Esophagus muscularis mucosa (tissue), 3 donors: ENCODE measurements at regions not wholly inside any gene's neighbourhood (a gene's known extent, or its start where the extent isn't known, plus 50 kb on each side); places are given as distances from the start of the nearest gene placed in this dataset.

ENCODE experiments used
- POLR2A ChIP-seq: fragments of 450-650 bp; IDR thresholded peaks from one replicate; pipeline ENCODE4 v1.6.1; 2017; ENCODE audit warnings: antibody characterized with exemption, moderate library complexity, mild to moderate bottlenecking, low read depth
- POLR2AphosphoS5 ChIP-seq, 2 donors: sonication (generic); formaldehyde crosslinking; IDR thresholded peaks; one replicate each; pipeline ENCODE4 v1.6.1; 2017; ENCODE audit warnings: antibody characterized with exemption in 2 of 2
- TF ChIP-seq, protein P1 (sequence below), 3 experiments: fragments of 200-600 bp in 2 of 3; fragments of 450-650 bp in 1 of 3; sonication (generic) in 2 of 3; IDR thresholded peaks; one replicate each; pipeline ENCODE4 v1.5.1; 2017 to 2019; ENCODE audit warnings: antibody characterized with exemption in 3 of 3, mild to moderate bottlenecking in 2 of 3, moderate library complexity in 1 of 3

GRCh38 chr11:28629235-28629634 is 521.0 kb downstream of the METTL15 start:
- TF ChIP-seq, protein P1, sequence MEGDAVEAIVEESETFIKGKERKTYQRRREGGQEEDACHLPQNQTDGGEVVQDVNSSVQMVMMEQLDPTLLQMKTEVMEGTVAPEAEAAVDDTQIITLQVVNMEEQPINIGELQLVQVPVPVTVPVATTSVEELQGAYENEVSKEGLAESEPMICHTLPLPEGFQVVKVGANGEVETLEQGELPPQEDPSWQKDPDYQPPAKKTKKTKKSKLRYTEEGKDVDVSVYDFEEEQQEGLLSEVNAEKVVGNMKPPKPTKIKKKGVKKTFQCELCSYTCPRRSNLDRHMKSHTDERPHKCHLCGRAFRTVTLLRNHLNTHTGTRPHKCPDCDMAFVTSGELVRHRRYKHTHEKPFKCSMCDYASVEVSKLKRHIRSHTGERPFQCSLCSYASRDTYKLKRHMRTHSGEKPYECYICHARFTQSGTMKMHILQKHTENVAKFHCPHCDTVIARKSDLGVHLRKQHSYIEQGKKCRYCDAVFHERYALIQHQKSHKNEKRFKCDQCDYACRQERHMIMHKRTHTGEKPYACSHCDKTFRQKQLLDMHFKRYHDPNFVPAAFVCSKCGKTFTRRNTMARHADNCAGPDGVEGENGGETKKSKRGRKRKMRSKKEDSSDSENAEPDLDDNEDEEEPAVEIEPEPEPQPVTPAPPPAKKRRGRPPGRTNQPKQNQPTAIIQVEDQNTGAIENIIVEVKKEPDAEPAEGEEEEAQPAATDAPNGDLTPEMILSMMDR (IDR thresholded peaks at IDR 0.05): no peak
- no peak for TF ChIP-seq POLR2A
- no peak for TF ChIP-seq POLR2AphosphoS5 (IDR thresholded peaks at IDR 0.05)
